H54 (cell line): ENCODE measurements at regions not wholly inside any gene's neighbourhood (a gene's known extent, or its start where the extent isn't known, plus 50 kb on each side); places are given as distances from the start of the nearest gene placed in this dataset.

ENCODE experiments used
- DNase-seq: peaks from one replicate; pipeline ENCODE4 v3.0.0; 2011; ENCODE audit warnings: low spot score, mixed read lengths; ENCODE audit not compliant: insufficient read length
- FAIRE-seq: peaks from 3 replicates; lab custom pipeline; 2011; peaks lifted over from hg19 to GRCh38; lab: Jason Lieb, UNC
- POLR2A ChIP-seq: IDR thresholded peaks from 2 replicates; pipeline ENCODE4 v1.6.1; 2011; ENCODE audit warnings: low read depth, mild to moderate bottlenecking, low read length

GRCh38 chr9:90331826-90332575 lies 310.6 kb downstream of the DIRAS2 start:
- no peak for DNase-seq
- TF ChIP-seq POLR2A, result no peak
- FAIRE-seq, result peak; percentile 33

- peak; percentile 15 for FAIRE-seq
- no peak for TF ChIP-seq POLR2A
These were observed 309.4 kb downstream of the DIRAS2 start for GRCh38 chr9:90333226-90333625.

GRCh38 chr9:90340421-90340820 lies 302.2 kb downstream of the DIRAS2 start:
- no peak for TF ChIP-seq POLR2A
- FAIRE-seq, result peak; percentile 38
- no peak for DNase-seq

More at GRCh38 chr9:90333226-90333625, 309.4 kb downstream of the DIRAS2 start:
- no peak for DNase-seq

- no peak for FAIRE-seq
- DNase-seq, result no peak
- no peak for TF ChIP-seq POLR2A
These were observed 300.0 kb downstream of the DIRAS2 start for GRCh38 chr9:90342607-90343006.

- DNase-seq (no peak), FAIRE-seq (peak; percentile 86)
- TF ChIP-seq POLR2A, result no peak
These were observed 299.3 kb downstream of the DIRAS2 start for GRCh38 chr9:90343366-90343765.

GRCh38 chr9:90343991-90344390 lies 298.6 kb downstream of the DIRAS2 start:
- DNase-seq (no peak), FAIRE-seq (peak; percentile 58)
- no peak for TF ChIP-seq POLR2A

- FAIRE-seq (no peak), DNase-seq (no peak)
- TF ChIP-seq POLR2A, result no peak
These were observed 277.0 kb downstream of the DIRAS2 start for GRCh38 chr9:90365666-90366065.

- DNase-seq (no peak), FAIRE-seq (no peak)
- no peak for TF ChIP-seq POLR2A
These were observed 274.4 kb downstream of the DIRAS2 start for GRCh38 chr9:90368241-90368640.

- DNase-seq (no peak), FAIRE-seq (no peak)
- TF ChIP-seq POLR2A, result no peak
These were observed 273.7 kb downstream of the DIRAS2 start for GRCh38 chr9:90368928-90369327.

GRCh38 chr9:90379771-90380170 lies 262.9 kb downstream of the DIRAS2 start:
- no peak for TF ChIP-seq POLR2A
- FAIRE-seq (no peak), DNase-seq (no peak)

GRCh38 chr9:90385146-90385545 lies 257.5 kb downstream of the DIRAS2 start:
- no peak for TF ChIP-seq POLR2A

GRCh38 chr9:90393365-90394152 lies 249.1 kb downstream of the DIRAS2 start:
- DNase-seq (no peak), FAIRE-seq (no peak)

More at GRCh38 chr9:90385146-90385545, 257.5 kb downstream of the DIRAS2 start:
- DNase-seq (no peak), FAIRE-seq (no peak)

GRCh38 chr9:90394871-90395270 lies 247.8 kb downstream of the DIRAS2 start:
- FAIRE-seq, result no peak
- DNase-seq, result no peak
- no peak for TF ChIP-seq POLR2A

More at GRCh38 chr9:90393365-90394152, 249.1 kb downstream of the DIRAS2 start:
- TF ChIP-seq POLR2A, result no peak

- DNase-seq (no peak), FAIRE-seq (no peak)
- TF ChIP-seq POLR2A, result no peak
These were observed 242.5 kb downstream of the DIRAS2 start for GRCh38 chr9:90400091-90400490.
